OCI-LY1 (cell line): ENCODE measurements at regions not wholly inside any gene's neighbourhood (a gene's known extent, or its start where the extent isn't known, plus 50 kb on each side); places are given as distances from the start of the nearest gene placed in this dataset.

Experiments
- CTCF ChIP-seq: fragments of 200-600 bp; sonication (generic), shearing (Covaris generic); IDR thresholded peaks from 2 replicates; pipeline ENCODE4 v1.5.1; 2017; ENCODE audit warnings: mild to moderate bottlenecking, antibody characterized with exemption, low read length, moderate library complexity, mixed read lengths
- EZH2 ChIP-seq: fragments of 200-600 bp; sonication (generic), shearing (Covaris generic); IDR thresholded peaks from 2 replicates; pipeline ENCODE4 v1.8.0; 2017; ENCODE audit warnings: borderline replicate concordance, mixed run types, mild to moderate bottlenecking, antibody characterized with exemption, low read length, moderate library complexity, mixed read lengths

GRCh38 chr12:67137256-67137655 lies 131.9 kb upstream of the CAND1 start:
- no peak for TF ChIP-seq CTCF
- TF ChIP-seq EZH2: no peak
